SU-DHL-6 (cell line): ENCODE measurements at regions not wholly inside any gene's neighbourhood (a gene's known extent, or its start where the extent isn't known, plus 50 kb on each side); places are given as distances from the start of the nearest gene placed in this dataset.

Experiments used
- EZH2phosphoT487 ChIP-seq: fragments of 200-600 bp; sonication (generic), shearing (Covaris generic); conservative IDR thresholded peaks from 2 replicates; pipeline ENCODE4 v1.6.1; 2018; ENCODE audit warnings: mild to moderate bottlenecking, antibody characterized with exemption, low read length, moderate library complexity, mixed read lengths
- TF ChIP-seq, protein P1 (sequence below): fragments of 200-600 bp; sonication (generic); IDR thresholded peaks from one replicate; pipeline ENCODE4 v1.5.1; 2017; ENCODE audit warnings: antibody characterized with exemption, mild to moderate bottlenecking, low read length, moderate library complexity; ENCODE audit not compliant: insufficient read depth, poor library complexity, severe bottlenecking

DNA sequence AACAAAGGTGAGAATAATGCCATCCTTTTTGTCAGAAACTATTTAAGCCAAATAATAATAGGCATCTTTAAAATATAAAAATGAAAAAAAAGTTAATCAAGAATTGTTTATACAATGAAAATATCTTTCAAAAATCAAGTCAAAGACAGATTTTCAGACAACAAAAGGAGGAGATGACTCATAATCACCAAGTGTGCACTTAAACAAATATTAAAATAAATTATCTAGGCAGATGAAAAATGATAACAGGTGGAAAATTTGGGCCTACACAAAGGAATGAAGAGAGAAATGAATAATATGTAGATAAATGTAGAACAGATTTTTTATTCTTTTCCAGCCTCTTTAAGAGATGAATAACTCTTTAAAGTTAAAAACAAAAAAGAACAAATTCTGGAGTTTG is 250.0 kb upstream of the PLEKHG7 start:
- TF ChIP-seq, protein P1, sequence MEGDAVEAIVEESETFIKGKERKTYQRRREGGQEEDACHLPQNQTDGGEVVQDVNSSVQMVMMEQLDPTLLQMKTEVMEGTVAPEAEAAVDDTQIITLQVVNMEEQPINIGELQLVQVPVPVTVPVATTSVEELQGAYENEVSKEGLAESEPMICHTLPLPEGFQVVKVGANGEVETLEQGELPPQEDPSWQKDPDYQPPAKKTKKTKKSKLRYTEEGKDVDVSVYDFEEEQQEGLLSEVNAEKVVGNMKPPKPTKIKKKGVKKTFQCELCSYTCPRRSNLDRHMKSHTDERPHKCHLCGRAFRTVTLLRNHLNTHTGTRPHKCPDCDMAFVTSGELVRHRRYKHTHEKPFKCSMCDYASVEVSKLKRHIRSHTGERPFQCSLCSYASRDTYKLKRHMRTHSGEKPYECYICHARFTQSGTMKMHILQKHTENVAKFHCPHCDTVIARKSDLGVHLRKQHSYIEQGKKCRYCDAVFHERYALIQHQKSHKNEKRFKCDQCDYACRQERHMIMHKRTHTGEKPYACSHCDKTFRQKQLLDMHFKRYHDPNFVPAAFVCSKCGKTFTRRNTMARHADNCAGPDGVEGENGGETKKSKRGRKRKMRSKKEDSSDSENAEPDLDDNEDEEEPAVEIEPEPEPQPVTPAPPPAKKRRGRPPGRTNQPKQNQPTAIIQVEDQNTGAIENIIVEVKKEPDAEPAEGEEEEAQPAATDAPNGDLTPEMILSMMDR = no peak
- no peak for TF ChIP-seq EZH2phosphoT487
